ENCODE measurements at regions not wholly inside any gene's neighbourhood (a gene's known extent, or its start where the extent isn't known, plus 50 kb on each side); places are given as distances from the start of the nearest gene placed in this dataset.

DNA sequence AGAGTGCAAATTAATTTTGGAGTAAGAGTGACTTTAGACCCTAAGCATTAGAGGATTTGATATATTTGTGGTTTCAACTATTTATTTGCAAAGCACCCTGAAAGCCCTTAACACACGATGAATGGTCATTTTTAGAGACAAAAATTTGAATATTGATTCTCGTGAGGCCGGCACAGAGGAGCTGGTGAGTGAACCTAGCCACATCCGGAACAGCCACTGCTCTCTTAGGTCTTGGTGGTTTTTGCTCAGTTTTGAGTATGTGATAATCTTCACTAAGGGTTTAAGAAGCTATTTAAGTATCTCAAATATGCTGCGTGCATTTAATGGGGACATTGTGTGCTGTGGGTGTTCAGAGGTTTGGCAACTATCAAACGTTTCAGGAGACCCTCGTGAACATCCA lies 204.8 kb downstream of the TSN start:
- no peak for TF ChIP-seq EZH2 (IDR thresholded peaks at IDR 0.05; ENCODE audit: low read depth)
- TF ChIP-seq, protein P1, sequence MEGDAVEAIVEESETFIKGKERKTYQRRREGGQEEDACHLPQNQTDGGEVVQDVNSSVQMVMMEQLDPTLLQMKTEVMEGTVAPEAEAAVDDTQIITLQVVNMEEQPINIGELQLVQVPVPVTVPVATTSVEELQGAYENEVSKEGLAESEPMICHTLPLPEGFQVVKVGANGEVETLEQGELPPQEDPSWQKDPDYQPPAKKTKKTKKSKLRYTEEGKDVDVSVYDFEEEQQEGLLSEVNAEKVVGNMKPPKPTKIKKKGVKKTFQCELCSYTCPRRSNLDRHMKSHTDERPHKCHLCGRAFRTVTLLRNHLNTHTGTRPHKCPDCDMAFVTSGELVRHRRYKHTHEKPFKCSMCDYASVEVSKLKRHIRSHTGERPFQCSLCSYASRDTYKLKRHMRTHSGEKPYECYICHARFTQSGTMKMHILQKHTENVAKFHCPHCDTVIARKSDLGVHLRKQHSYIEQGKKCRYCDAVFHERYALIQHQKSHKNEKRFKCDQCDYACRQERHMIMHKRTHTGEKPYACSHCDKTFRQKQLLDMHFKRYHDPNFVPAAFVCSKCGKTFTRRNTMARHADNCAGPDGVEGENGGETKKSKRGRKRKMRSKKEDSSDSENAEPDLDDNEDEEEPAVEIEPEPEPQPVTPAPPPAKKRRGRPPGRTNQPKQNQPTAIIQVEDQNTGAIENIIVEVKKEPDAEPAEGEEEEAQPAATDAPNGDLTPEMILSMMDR (conservative IDR thresholded peaks at IDR 0.05), result no peak

All from PC-9 (cell line).